Brain microvascular endothelial cell (primary cell): ENCODE measurements at regions not wholly inside any gene's neighbourhood (a gene's known extent, or its start where the extent isn't known, plus 50 kb on each side); places are given as distances from the start of the nearest gene placed in this dataset.

Source experiments
- DNase-seq: peaks from one replicate; pipeline ENCODE4 v3.0.0-alpha.2; 2020
- H3K27ac ChIP-seq: fragments of 250-450 bp; sonication (Bioruptor Pico); 2 replicates; pipeline ENCODE4 v1.5.1; 2020; ENCODE audit warnings: mild to moderate bottlenecking, moderate library complexity
- H3K27me3 ChIP-seq: fragments of 250-450 bp; sonication (Bioruptor Pico); replicated peaks from 2 replicates; pipeline ENCODE4 v1.5.1; 2020; ENCODE audit warnings: mild to moderate bottlenecking
- H3K36me3 ChIP-seq: fragments of 250-450 bp; sonication (Bioruptor Pico); replicated peaks from 2 replicates; pipeline ENCODE4 v1.5.1; 2020; ENCODE audit warnings: mild to moderate bottlenecking
- H3K4me3 ChIP-seq: 2 replicates; pipeline ENCODE4 v1.5.1; 2011; ENCODE audit warnings: low read depth, mild to moderate bottlenecking, control low read depth, low read length, moderate library complexity
- in situ Hi-C: cut with HindIII; loops from 2 replicates; pipeline ENCODE4 v1.10.0; 2017; ENCODE audit warnings: low sequenced_read_pairs, low pct_ligation_motif_present
- TF ChIP-seq, protein P1 (sequence below): IDR thresholded peaks from 2 replicates; pipeline ENCODE4 v1.5.1; 2011; ENCODE audit warnings: low read depth, mild to moderate bottlenecking, moderate library complexity, low read length, control low read depth, inconsistent platforms; ENCODE audit errors: missing control alignments

- H3K27me3 ChIP-seq = no peaks in the 10 kb centered on the region
- H3K27ac ChIP-seq = no peak overlapping the region
- in situ Hi-C loops = no loop called here
- no peak overlapping the region for H3K4me3 ChIP-seq
- TF ChIP-seq, protein P1, sequence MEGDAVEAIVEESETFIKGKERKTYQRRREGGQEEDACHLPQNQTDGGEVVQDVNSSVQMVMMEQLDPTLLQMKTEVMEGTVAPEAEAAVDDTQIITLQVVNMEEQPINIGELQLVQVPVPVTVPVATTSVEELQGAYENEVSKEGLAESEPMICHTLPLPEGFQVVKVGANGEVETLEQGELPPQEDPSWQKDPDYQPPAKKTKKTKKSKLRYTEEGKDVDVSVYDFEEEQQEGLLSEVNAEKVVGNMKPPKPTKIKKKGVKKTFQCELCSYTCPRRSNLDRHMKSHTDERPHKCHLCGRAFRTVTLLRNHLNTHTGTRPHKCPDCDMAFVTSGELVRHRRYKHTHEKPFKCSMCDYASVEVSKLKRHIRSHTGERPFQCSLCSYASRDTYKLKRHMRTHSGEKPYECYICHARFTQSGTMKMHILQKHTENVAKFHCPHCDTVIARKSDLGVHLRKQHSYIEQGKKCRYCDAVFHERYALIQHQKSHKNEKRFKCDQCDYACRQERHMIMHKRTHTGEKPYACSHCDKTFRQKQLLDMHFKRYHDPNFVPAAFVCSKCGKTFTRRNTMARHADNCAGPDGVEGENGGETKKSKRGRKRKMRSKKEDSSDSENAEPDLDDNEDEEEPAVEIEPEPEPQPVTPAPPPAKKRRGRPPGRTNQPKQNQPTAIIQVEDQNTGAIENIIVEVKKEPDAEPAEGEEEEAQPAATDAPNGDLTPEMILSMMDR = no peak
- H3K36me3 ChIP-seq = no peaks in the 10 kb centered on the region
- no peak for DNase-seq
These were observed 371.7 kb downstream of the PTPRC start for GRCh38 chr1:199010492-199010891.

- in situ Hi-C loops = no loop called here
- Histone ChIP-seq H3K27me3 (no peaks in the 10 kb centered on the region), H3K4me3 (no peak overlapping the region), H3K36me3 (no peaks in the 10 kb centered on the region), H3K27ac (no peak overlapping the region)
- TF ChIP-seq, protein P1 = no peak
- DNase-seq = peak; percentile 41
These were observed 372.1 kb downstream of the PTPRC start for GRCh38 chr1:199010933-199011332.

DNA sequence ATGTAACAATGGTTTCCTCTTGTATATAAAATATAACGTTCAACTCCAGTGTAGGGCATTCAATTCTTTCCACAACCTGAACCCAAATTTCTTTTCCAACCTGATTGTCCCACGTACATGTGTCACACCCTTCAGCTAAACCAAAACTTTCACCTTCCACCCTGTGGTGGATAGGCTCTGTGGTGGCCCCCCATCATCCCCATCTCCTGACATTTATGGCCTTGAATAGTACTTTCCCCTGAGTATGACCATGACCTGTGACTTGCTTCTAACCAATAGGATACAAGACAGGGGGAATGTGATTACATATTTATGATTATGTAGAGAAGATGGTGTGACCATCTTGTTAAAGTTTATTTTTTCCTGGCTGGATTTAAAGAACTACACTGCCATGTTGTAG is 377.0 kb downstream of the PTPRC start:
- in situ Hi-C loops = no loop called here
- TF ChIP-seq, protein P1 = no peak
- Histone ChIP-seq H3K27me3 (no peaks in the 10 kb centered on the region), H3K4me3 (no peak overlapping the region), H3K27ac (no peak overlapping the region), H3K36me3 (no peaks in the 10 kb centered on the region)
- DNase-seq = no peak

DNA sequence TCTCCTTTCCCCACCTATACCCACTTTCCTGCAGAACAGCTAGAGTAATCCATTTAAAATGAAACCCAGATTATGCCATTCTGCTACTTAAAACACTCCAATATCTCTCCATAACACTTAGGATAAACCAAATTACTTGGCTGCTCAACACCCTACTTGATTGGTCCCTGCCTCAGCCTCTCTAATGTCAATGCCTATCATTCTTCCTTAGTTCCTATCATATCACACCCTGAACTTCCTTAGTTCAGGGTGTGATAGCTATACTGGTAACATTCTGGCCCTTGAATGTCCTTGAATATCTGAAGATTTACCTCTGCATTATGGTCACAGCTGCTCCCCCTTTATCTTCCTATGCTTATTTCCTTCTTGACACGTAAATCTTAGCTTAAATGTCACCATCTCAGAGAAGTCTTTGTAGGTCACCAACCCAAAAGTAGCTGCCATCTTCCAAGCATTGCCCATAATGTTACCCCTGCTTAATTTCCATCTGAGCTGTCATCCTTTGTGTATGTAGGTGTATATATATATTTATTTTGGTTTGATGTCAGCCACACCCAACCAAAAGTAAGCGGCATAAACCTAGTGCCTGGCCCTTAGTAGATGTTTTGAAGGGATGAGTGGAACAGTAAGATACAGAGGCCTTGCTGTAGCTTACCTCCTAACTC is 379.8 kb downstream of the PTPRC start:
- TF ChIP-seq, protein P1 = no peak
- in situ Hi-C loops = no loop called here
- Histone ChIP-seq H3K27me3 (no peaks in the 10 kb centered on the region), H3K36me3 (no peaks in the 10 kb centered on the region), H3K27ac (no peak overlapping the region), H3K4me3 (no peak overlapping the region)
- no peak for DNase-seq

GRCh38 chr1:199020051-199020450 is 381.2 kb downstream of the PTPRC start:
- H3K36me3 ChIP-seq = no peaks in the 10 kb centered on the region
- in situ Hi-C loops = no loop called here
- no peak overlapping the region for H3K27ac ChIP-seq
- no peak for DNase-seq
- H3K4me3 ChIP-seq = no peak overlapping the region
- no peaks in the 10 kb centered on the region for H3K27me3 ChIP-seq
- TF ChIP-seq, protein P1 = no peak

DNA sequence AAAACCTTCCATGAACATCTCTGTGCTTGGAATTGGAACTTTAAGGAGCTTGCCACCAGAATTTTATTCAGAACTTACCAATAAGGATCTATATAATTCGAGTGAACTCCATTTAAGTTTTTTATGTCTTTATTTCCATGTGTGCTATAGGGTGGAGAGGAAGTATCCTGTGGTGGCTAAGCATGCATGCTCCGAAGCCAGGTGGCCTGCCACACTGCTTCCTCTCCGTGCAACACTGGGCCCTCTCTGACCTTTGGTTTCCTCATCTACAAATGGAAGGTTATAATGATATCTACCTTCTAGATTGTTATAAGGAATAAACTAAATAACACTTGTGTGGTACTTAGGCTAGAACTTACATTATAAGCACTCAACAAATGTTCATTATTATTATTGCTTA is 382.1 kb downstream of the PTPRC start:
- no peak overlapping the region for H3K27ac ChIP-seq
- in situ Hi-C loops = no loop called here
- no peaks in the 10 kb centered on the region for H3K36me3 ChIP-seq
- H3K4me3 ChIP-seq = no peak overlapping the region
- no peaks in the 10 kb centered on the region for H3K27me3 ChIP-seq
- TF ChIP-seq, protein P1 = no peak
- no peak for DNase-seq
